ENCODE measurements at regions not wholly inside any gene's neighbourhood (a gene's known extent, or its start where the extent isn't known, plus 50 kb on each side); places are given as distances from the start of the nearest gene placed in this dataset.

DNA sequence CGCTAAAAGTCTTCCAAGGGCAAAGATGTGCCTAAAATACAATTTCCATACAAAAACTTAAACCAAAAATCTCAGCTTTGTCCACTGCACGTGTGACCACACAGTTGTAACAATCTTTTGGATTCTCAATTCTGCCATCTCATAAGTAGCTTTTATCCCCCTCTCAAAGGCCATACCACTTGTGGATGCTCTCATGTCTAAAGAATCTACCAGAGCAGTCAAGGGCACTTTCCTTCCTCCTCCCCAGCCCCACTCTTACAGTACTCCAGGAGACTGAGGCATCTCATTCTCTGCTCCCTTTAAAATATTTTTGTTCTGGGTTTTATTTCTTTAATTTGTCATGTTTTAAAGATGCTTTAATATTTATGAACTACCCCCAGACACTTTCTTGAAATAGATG lies 102.3 kb upstream of the PFN2 start:
- no peak overlapping the region for H3K9ac ChIP-seq (ENCODE audit: insufficient read depth, low read length, poor library complexity, severe bottlenecking)
- H4K20me1 ChIP-seq (ENCODE audit: insufficient read depth, low read length) = no peaks in the 10 kb centered on the region
- peaks cover 5 to 8% of the 10 kb centered on the region in 2 donors for H3K9me3 ChIP-seq (replicated peaks in 1 of 2; ENCODE audit: control insufficient read depth in 1 of 2, insufficient read depth in 1 of 2, low read length in 2 of 2)
- Mint-ChIP-seq H3K36me3 (no peaks in the 10 kb centered on the region), H3K4me1 (no peaks in the 10 kb centered on the region), H3K27ac (no peak overlapping the region), H3K9me3 (peaks cover 0 to 10% (median 6%) of the 10 kb centered on the region in 7 donors), H3K27me3 (ENCODE audit: low read depth in 3 of 3) (peaks cover 5 to 15% (median 7%) of the 10 kb centered on the region in 3 donors), H3K4me3 (no peak overlapping the region)
- H3K27me3 ChIP-seq (ENCODE audit: control insufficient read depth in 2 of 2, insufficient read depth in 2 of 2, low read length in 2 of 2) = no peaks in the 10 kb centered on the region
- no peak overlapping the region for H3K4me3 ChIP-seq (replicated peaks in 1 of 3; ENCODE audit: low read depth in 2 of 3, low read length in 3 of 3)
- H2AFZ ChIP-seq (ENCODE audit: insufficient read depth, low read depth, low read length, poor library complexity, severe bottlenecking) = no peak overlapping the region
- no peak overlapping the region for H3K4me2 ChIP-seq (replicated peaks; ENCODE audit: extremely low read depth, low read length, poor library complexity, severe bottlenecking)
- H3K27ac ChIP-seq (ENCODE audit: low read depth in 1 of 2, low read length in 2 of 2) = no peak overlapping the region
- H3K36me3 ChIP-seq (replicated peaks in 1 of 2; ENCODE audit: control insufficient read depth in 1 of 2, insufficient read depth in 2 of 2, low read length in 2 of 2) = no peaks in the 10 kb centered on the region
- no peak for DNase-seq
- H3K79me2 ChIP-seq (ENCODE audit: insufficient read depth, low read length) = no peaks in the 10 kb centered on the region
- intact Hi-C loops (cut with micrococcal nuclease) = no loop called here
- TF ChIP-seq, protein P1, sequence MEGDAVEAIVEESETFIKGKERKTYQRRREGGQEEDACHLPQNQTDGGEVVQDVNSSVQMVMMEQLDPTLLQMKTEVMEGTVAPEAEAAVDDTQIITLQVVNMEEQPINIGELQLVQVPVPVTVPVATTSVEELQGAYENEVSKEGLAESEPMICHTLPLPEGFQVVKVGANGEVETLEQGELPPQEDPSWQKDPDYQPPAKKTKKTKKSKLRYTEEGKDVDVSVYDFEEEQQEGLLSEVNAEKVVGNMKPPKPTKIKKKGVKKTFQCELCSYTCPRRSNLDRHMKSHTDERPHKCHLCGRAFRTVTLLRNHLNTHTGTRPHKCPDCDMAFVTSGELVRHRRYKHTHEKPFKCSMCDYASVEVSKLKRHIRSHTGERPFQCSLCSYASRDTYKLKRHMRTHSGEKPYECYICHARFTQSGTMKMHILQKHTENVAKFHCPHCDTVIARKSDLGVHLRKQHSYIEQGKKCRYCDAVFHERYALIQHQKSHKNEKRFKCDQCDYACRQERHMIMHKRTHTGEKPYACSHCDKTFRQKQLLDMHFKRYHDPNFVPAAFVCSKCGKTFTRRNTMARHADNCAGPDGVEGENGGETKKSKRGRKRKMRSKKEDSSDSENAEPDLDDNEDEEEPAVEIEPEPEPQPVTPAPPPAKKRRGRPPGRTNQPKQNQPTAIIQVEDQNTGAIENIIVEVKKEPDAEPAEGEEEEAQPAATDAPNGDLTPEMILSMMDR (IDR thresholded peaks at IDR 0.05) = no peak
- no peaks in the 10 kb centered on the region for H3K4me1 ChIP-seq (ENCODE audit: control insufficient read depth in 1 of 2, insufficient read depth in 2 of 2, low read length in 2 of 2)
- WGBS (ENCODE audit: insufficient coverage) = 70% methylated on average over 1 of the region's 2 CpGs

DNA sequence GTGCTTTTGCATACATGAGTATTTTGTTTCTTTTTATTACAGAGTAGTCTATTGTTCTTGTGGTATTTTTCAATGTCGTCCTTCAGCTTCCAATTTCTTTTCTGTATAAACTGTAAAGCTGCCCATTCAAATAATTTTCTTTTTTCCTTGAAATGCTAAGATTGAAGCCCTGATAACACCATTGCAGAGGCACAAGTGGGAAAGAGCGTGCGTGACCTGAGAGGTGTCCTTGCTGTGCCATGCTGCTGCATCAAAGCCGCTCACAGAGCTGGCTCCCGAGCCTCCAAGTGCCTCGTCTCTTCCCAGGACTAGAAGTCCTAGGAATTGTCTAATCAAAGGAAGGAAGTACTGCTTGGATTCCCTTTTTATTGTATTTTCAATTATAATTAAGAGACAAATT lies 101.9 kb upstream of the PFN2 start:
- Histone ChIP-seq H3K4me3 (replicated peaks in 1 of 3; ENCODE audit: low read depth in 2 of 3, low read length in 3 of 3) (no peak overlapping the region), H3K9ac (ENCODE audit: insufficient read depth, low read length, poor library complexity, severe bottlenecking) (no peak overlapping the region), H3K9me3 (replicated peaks in 1 of 2; ENCODE audit: control insufficient read depth in 1 of 2, insufficient read depth in 1 of 2, low read length in 2 of 2) (peaks cover 5 to 8% of the 10 kb centered on the region in 2 donors), H4K20me1 (ENCODE audit: insufficient read depth, low read length) (no peaks in the 10 kb centered on the region), H3K36me3 (replicated peaks in 1 of 2; ENCODE audit: control insufficient read depth in 1 of 2, insufficient read depth in 2 of 2, low read length in 2 of 2) (no peaks in the 10 kb centered on the region), H3K27ac (ENCODE audit: low read depth in 1 of 2, low read length in 2 of 2) (no peak overlapping the region), H3K4me2 (replicated peaks; ENCODE audit: extremely low read depth, low read length, poor library complexity, severe bottlenecking) (no peak overlapping the region), H2AFZ (ENCODE audit: insufficient read depth, low read depth, low read length, poor library complexity, severe bottlenecking) (no peak overlapping the region), H3K27me3 (ENCODE audit: control insufficient read depth in 2 of 2, insufficient read depth in 2 of 2, low read length in 2 of 2) (no peaks in the 10 kb centered on the region), H3K4me1 (ENCODE audit: control insufficient read depth in 1 of 2, insufficient read depth in 2 of 2, low read length in 2 of 2) (no peaks in the 10 kb centered on the region), H3K79me2 (ENCODE audit: insufficient read depth, low read length) (no peaks in the 10 kb centered on the region)
- Mint-ChIP-seq H3K4me3 (no peak overlapping the region), H3K27me3 (ENCODE audit: low read depth in 3 of 3) (peaks cover 6 to 17% (median 10%) of the 10 kb centered on the region in 3 donors), H3K9me3 (peaks cover 0 to 10% (median 6%) of the 10 kb centered on the region in 7 donors), H3K36me3 (no peaks in the 10 kb centered on the region), H3K27ac (no peak overlapping the region), H3K4me1 (no peaks in the 10 kb centered on the region)
- TF ChIP-seq, protein P1 (IDR thresholded peaks at IDR 0.05) = no peak
- no CpG with 5 or more reads among the region's 6 CpGs for WGBS (ENCODE audit: insufficient coverage)
- intact Hi-C loops (cut with micrococcal nuclease) = no loop called here
- no peak for DNase-seq

Data from CD14-positive monocyte (primary cell).